ENCODE measurements at regions not wholly inside any gene's neighbourhood (a gene's known extent, or its start where the extent isn't known, plus 50 kb on each side); places are given as distances from the start of the nearest gene placed in this dataset.

DNA sequence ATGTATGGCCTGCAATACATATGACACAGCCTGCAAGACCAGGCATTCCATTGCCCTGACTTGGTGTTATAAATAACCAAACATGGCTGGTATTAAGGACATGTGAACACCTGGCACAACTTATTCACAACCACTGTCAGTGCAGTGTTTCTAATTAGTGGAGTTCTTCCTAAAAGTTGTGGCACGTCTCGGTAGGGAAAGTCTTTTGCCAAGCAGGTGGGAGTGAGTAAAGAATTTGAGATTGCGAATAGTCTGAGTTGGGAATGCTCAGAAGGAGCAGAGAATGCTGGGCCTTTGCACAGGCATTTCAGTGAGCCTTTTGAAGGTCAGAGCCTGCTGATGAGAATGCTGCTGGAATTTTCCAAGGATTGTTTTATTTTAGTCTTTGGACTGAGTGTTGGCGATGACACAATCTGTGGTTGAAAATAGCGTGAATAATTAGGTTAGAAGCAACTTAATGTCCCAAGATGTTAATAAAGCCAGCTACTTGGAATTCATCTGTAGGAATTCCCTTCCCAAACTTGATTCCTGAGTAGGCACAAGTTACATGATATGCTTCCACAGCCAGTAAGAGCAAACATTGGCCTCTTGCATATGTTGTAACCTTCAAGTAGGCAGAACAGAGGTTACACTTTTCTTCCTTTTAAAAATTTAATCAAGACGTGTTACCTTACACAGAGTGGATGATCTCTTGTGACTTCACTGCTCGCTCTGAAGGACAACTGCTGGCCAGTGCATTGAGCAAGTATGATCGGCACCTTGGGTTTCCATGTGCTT, 83.6 kb upstream of the PGRMC2 start:
- no peaks in the 10 kb centered on the region for H3K9me3 ChIP-seq (ENCODE audit: control insufficient read depth in 2 of 3, insufficient read depth in 1 of 3, low read length in 3 of 3)
- H3K36me3 ChIP-seq (ENCODE audit: control insufficient read depth in 2 of 3, insufficient read depth in 3 of 3, low read length in 3 of 3): no peaks in the 10 kb centered on the region
- no peaks in the 10 kb centered on the region for H3K27me3 ChIP-seq (ENCODE audit: control insufficient read depth, insufficient read depth, low read length)
- H3K4me3 ChIP-seq (ENCODE audit: low read length in 3 of 3): no peak overlapping the region
- intact Hi-C loops (cut with DNase I): no loop called here
- H3K27ac ChIP-seq (ENCODE audit: low read depth in 2 of 2, low read length in 2 of 2): no peak overlapping the region
- TF ChIP-seq, protein P1, sequence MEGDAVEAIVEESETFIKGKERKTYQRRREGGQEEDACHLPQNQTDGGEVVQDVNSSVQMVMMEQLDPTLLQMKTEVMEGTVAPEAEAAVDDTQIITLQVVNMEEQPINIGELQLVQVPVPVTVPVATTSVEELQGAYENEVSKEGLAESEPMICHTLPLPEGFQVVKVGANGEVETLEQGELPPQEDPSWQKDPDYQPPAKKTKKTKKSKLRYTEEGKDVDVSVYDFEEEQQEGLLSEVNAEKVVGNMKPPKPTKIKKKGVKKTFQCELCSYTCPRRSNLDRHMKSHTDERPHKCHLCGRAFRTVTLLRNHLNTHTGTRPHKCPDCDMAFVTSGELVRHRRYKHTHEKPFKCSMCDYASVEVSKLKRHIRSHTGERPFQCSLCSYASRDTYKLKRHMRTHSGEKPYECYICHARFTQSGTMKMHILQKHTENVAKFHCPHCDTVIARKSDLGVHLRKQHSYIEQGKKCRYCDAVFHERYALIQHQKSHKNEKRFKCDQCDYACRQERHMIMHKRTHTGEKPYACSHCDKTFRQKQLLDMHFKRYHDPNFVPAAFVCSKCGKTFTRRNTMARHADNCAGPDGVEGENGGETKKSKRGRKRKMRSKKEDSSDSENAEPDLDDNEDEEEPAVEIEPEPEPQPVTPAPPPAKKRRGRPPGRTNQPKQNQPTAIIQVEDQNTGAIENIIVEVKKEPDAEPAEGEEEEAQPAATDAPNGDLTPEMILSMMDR (IDR thresholded peaks at IDR 0.05; ENCODE audit: borderline replicate concordance, extremely low read depth, insufficient read depth): no peak
- DNase-seq (no peak), FAIRE-seq (no peak)
- H3K9ac ChIP-seq (ENCODE audit: low read length in 3 of 3): no peak overlapping the region
- H3K4me1 ChIP-seq (ENCODE audit: control insufficient read depth in 2 of 3, insufficient read depth in 2 of 3, low read depth in 1 of 3, low read length in 3 of 3): no peaks in the 10 kb centered on the region

- Histone ChIP-seq H3K27ac (ENCODE audit: low read depth in 2 of 2, low read length in 2 of 2) (no peak overlapping the region), H3K36me3 (ENCODE audit: control insufficient read depth in 2 of 3, insufficient read depth in 3 of 3, low read length in 3 of 3) (no peaks in the 10 kb centered on the region), H3K27me3 (ENCODE audit: control insufficient read depth, insufficient read depth, low read length) (no peaks in the 10 kb centered on the region), H3K9me3 (ENCODE audit: control insufficient read depth in 2 of 3, insufficient read depth in 1 of 3, low read length in 3 of 3) (no peaks in the 10 kb centered on the region), H3K4me3 (ENCODE audit: low read length in 3 of 3) (no peak overlapping the region), H3K4me1 (ENCODE audit: control insufficient read depth in 2 of 3, insufficient read depth in 2 of 3, low read depth in 1 of 3, low read length in 3 of 3) (no peaks in the 10 kb centered on the region), H3K9ac (ENCODE audit: low read length in 3 of 3) (no peak overlapping the region)
- intact Hi-C loops (cut with DNase I): no loop called here
- DNase-seq (no peak), FAIRE-seq (no peak)
- TF ChIP-seq, protein P1 (IDR thresholded peaks at IDR 0.05; ENCODE audit: borderline replicate concordance, extremely low read depth, insufficient read depth): no peak
These were observed 78.6 kb upstream of the PGRMC2 start for GRCh38 chr4:128366212-128366611.

GRCh38 chr4:128364565-128364964, 77.0 kb upstream of the PGRMC2 start:
- H3K27me3 ChIP-seq (ENCODE audit: control insufficient read depth, insufficient read depth, low read length): no peaks in the 10 kb centered on the region
- intact Hi-C loops (cut with DNase I): no loop called here
- no peaks in the 10 kb centered on the region for H3K4me1 ChIP-seq (ENCODE audit: control insufficient read depth in 2 of 3, insufficient read depth in 2 of 3, low read depth in 1 of 3, low read length in 3 of 3)
- no peaks in the 10 kb centered on the region for H3K9me3 ChIP-seq (ENCODE audit: control insufficient read depth in 2 of 3, insufficient read depth in 1 of 3, low read length in 3 of 3)
- FAIRE-seq (no peak), DNase-seq (no peak)
- no peak overlapping the region for H3K4me3 ChIP-seq (ENCODE audit: low read length in 3 of 3)
- H3K36me3 ChIP-seq (ENCODE audit: control insufficient read depth in 2 of 3, insufficient read depth in 3 of 3, low read length in 3 of 3): no peaks in the 10 kb centered on the region
- no peak overlapping the region for H3K27ac ChIP-seq (ENCODE audit: low read depth in 2 of 2, low read length in 2 of 2)
- TF ChIP-seq, protein P1 (IDR thresholded peaks at IDR 0.05; ENCODE audit: borderline replicate concordance, extremely low read depth, insufficient read depth): no peak
- no peak overlapping the region for H3K9ac ChIP-seq (ENCODE audit: low read length in 3 of 3)

GRCh38 chr4:128363966-128364365, 76.4 kb upstream of the PGRMC2 start:
- no peak overlapping the region for H3K9ac ChIP-seq (ENCODE audit: low read length in 3 of 3)
- intact Hi-C loops (cut with DNase I): no loop called here
- TF ChIP-seq, protein P1 (IDR thresholded peaks at IDR 0.05; ENCODE audit: borderline replicate concordance, extremely low read depth, insufficient read depth): no peak
- no peak overlapping the region for H3K27ac ChIP-seq (ENCODE audit: low read depth in 2 of 2, low read length in 2 of 2)
- DNase-seq (no peak), FAIRE-seq (no peak)
- no peaks in the 10 kb centered on the region for H3K4me1 ChIP-seq (ENCODE audit: control insufficient read depth in 2 of 3, insufficient read depth in 2 of 3, low read depth in 1 of 3, low read length in 3 of 3)
- no peaks in the 10 kb centered on the region for H3K9me3 ChIP-seq (ENCODE audit: control insufficient read depth in 2 of 3, insufficient read depth in 1 of 3, low read length in 3 of 3)
- no peak overlapping the region for H3K4me3 ChIP-seq (ENCODE audit: low read length in 3 of 3)
- H3K36me3 ChIP-seq (ENCODE audit: control insufficient read depth in 2 of 3, insufficient read depth in 3 of 3, low read length in 3 of 3): no peaks in the 10 kb centered on the region
- no peaks in the 10 kb centered on the region for H3K27me3 ChIP-seq (ENCODE audit: control insufficient read depth, insufficient read depth, low read length)
